Stimulated activated CD4-positive, alpha-beta T cell treated with anti-CD3 and anti-CD28 coated beads, Interleukin-1b, Interleukin-23, amount 100 ng/mL, for 24 hours (primary cell): ENCODE measurements at regions not wholly inside any gene's neighbourhood (a gene's known extent, or its start where the extent isn't known, plus 50 kb on each side); places are given as distances from the start of the nearest gene placed in this dataset.

Source experiments
- DNase-seq, 4 experiments: peaks; one replicate each; pipeline ENCODE4 v3.0.0-alpha.2; 2020; ENCODE audit warnings: low read depth in 4 of 4, low spot score in 1 of 4

GRCh38 chr6:40722553-40723258, 135.5 kb upstream of the LRFN2 start:
- no peak for DNase-seq

GRCh38 chr6:40722091-40722490, 134.9 kb upstream of the LRFN2 start:
- DNase-seq, result no peak

GRCh38 chr6:40721271-40721952, 134.2 kb upstream of the LRFN2 start:
- no peak for DNase-seq

DNA sequence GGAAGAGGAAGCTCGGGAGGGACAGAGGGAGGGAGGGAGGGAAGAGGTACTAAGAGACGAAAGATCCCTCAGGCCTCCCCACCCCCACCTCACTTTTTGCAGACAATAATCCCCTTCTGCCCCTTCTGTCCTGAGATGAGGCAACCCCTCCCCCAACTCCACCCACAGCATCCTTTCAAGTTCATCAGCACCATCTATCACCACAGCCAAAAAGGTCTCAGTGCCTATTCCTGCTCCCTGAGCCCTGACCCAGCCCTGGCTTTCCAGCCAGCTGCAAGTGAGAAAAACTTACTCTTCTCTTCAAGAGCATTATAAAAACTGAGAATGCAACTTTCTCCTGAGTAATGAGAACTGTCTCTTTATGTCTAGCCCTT, 133.2 kb upstream of the LRFN2 start:
- DNase-seq, result no peak

GRCh38 chr6:40719671-40720374, 132.7 kb upstream of the LRFN2 start:
- no peak for DNase-seq

GRCh38 chr6:40718401-40718800, 131.2 kb upstream of the LRFN2 start:
- no peak for DNase-seq

DNA sequence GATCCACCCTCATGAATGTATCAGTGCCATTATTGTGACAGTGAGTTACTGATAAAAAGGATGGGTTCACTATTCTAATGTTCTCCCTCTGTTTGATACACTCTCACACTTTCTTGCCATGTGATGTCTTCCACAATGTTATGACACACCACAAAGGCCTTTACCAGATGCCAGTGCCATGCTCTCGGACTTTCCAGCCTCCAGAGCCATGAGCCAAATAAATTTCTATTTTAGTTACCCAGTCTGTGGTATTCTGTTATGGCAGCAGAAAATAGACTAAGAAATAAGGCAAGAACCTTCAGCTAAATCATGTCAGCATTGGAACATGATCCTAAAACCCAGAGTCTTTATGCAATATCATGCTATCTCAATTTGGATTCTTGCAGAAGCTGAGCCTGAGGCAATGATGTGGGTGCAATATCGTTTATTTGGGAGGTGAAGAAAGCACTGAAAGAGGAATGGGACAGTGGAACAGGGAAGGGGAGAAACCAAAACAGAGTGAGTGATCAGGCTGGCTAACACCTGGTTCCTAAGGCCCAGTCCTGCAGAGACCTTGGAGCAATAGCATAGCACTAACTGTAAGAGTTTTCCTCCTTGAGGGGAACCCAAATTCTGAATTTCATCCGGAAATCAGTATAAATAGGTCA, 130.4 kb upstream of the LRFN2 start:
- no peak for DNase-seq

DNA sequence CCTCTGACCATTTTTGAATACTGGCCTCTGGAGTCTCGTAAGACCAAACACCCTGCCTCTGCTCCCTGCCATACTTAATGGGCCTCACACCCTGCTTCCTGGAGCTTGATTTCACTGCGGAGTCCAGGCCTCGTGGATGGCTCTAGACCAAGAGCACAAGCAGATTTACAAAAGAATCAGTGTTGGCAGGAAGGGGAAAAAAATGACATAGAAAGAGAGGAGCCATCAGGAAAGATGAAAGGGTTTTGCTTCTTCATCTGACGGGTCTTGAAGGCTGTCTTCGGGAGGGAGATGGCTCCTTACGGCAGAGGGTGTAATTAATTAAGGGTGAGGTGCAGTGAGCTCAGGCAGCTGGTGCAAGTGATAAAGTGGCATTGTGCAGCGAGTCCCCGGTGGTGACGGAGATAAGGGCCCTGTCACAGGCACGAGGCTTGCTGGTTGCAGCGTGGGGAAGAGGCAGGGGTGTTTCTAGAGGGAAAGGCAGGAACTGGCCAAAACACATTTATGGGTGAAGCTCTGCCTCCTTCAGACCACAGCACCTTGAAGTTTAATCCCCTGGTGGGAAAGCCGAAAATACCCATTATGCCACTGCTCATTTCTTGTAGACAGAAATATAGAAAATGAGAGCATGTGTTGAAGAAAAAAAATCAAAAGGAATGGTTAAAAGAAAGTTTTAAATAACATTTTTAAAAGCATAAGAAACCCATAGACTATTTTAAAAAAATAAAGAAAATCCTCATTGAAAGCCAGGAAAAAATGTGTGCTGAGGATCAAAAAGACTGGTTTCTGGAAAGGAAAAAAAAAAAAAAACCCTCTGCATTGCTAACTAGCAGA, 128.6 kb upstream of the LRFN2 start:
- DNase-seq, result no peak

GRCh38 chr6:40714576-40715564, 127.7 kb upstream of the LRFN2 start:
- DNase-seq, result no peak

- DNase-seq, result no peak
Measured at GRCh38 chr6:40714143-40714542, 127.0 kb upstream of the LRFN2 start.

DNA sequence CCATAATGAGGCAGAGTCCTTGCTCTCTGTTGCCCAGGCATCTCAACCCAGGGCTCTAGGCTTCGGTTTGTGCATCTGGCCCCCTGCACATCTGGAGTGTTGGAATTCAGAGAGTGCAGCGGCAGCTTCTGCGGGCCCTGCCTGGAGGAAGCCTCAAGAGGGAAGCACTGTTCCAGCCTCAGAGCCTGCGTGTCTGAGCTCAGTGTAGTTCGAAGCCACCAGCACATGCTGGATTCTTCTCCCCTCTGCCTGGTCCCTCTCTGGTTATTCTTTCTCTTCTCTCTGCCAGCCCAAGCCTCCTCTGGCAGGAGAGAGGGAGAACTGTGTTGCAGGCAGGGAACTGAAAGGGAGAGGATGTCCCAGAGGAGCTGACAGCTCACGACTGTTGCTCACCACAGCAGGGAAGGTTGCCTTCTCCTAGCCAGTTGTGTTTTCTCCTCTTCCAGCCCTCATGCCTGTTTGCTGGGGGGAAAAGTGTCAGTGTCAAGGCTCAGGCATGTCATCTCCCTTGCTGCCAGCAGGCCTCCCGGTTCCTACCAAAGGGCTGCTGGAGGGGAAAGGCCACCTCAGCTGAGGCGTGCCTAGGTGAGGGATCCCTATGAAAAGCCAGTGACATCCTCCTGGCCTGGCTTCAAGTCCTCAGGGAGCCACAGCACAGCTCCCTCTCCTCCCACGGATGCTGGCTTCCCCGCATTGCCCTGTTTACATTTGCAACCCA, 126.0 kb upstream of the LRFN2 start:
- DNase-seq, result no peak

DNA sequence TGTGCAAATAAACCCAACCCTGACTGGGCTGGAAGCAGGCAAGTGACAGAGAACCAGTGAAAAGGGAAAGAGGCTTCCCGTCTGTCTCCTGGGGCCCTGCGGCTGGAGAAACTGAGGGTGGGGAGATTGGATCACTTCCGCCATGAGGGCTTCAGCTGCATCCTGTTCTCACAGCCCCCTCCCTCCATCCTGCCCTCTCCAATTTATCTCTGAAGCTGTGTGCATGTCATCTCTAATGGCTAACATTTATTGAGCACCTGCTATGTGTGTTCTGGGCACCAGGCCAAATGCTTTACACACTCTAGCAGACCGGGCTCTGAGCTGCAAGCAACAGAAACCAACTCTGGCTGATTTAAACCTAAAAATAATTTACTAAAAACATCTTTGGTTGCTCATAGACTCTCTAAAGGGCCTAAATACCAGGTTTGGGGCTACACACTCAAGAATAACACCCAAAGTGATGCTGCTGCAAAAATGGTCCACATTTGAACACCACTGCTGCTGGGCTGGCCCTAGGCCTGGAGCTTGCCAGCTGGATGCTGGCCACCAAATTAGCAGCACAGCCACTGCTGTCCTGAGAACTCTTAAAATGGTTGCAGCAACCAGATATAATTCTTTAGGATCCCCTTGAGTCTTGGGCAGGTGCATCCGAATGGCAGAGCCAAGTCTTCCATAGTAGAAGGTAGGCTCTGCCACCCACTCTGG, 123.6 kb upstream of the LRFN2 start:
- DNase-seq, result no peak

DNA sequence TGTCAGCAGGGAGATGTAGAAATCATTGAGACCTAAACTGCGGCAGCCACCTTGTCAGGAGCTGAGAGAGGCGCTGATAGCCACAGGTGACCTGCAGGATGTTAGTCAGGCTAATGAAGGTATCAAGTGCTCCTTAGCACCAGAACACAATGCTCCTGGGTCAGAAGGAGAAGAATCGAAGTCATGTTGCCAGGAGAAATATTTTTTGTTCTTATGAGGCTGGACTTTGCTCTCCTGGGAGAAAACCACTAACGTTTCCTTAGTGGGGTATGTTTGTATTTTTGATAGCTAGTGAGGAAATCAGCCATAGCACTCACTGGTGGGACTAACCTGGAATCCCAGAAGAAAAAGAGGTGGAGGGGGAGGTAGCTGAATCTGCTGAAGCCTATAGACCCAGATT, 120.9 kb upstream of the LRFN2 start:
- DNase-seq, result no peak

DNA sequence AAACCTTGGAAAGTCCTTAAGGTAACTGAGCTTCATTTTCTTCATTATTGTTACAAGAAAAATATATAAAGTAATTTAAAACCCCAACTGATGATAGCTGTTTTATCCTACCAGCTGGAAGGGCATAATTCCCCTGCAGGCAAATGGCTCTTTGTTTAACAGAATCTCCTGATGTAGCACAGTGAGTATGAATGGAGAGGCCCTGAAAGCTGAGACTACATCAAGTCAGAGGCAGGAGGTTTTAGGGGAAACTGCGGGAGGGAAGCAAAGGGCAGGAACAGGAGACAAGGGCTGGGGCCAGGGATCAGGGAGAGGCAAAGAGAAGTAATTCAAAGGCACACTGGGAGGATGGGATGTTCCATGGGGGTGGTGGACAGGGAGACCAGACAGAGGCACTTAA, 119.0 kb upstream of the LRFN2 start:
- no peak for DNase-seq

- DNase-seq, result no peak
Measured at GRCh38 chr6:40705354-40705753, 118.2 kb upstream of the LRFN2 start.

DNA sequence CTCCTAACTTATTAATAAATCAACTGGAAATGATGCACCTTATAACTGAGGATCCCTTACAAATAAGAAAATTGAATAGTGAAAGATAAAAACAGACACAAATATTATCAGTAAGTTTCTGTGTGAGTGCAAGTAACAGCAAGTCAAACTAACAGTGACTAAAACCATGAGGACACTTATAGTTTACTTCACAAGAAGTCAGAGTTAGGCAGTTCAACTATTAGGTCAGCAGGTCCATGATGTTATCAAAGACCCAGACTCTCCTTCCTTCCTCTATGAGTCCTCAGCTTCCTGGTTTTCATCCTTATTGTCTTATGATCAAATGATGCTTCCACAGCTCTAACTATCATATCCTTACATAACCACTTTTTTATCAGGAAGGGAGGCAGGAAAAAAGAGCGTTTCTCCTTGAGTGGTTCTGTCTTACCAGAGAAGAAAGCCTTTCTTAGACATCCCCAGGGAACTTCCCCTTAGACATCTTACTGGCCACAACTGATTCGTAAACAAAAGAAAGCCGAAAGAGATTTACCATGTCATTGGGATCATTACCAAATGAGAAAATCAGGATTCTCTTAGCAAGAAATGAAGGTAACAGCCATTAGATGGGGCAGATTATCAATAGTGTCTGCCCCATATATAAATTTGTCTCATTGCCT, 114.3 kb upstream of the LRFN2 start:
- no peak for DNase-seq

GRCh38 chr6:40700006-40700580, 112.9 kb upstream of the LRFN2 start:
- DNase-seq, result no peak
